NCI-H748 (cell line): ENCODE measurements at regions not wholly inside any gene's neighbourhood (a gene's known extent, or its start where the extent isn't known, plus 50 kb on each side); places are given as distances from the start of the nearest gene placed in this dataset.
"Not testable (repeated sequence)": the region's sequence is repeated elsewhere in the genome, so short reads cannot be mapped to it uniquely, and the experiment has no call there.

Source experiments
- DNase-seq: peaks from one replicate; lab custom pipeline; 2025; ENCODE audit not compliant: unreplicated experiment; lab: John Stamatoyannopoulos, UW

- DNase-seq, result no peak
These were observed 349.8 kb upstream of the KLF4 start for GRCh38 chr9:107839371-107839770.

GRCh38 chr9:107838766-107839165, 349.2 kb upstream of the KLF4 start:
- DNase-seq, result no peak

- DNase-seq, result no peak
These were observed 346.7 kb upstream of the KLF4 start for GRCh38 chr9:107836300-107836699.

DNA sequence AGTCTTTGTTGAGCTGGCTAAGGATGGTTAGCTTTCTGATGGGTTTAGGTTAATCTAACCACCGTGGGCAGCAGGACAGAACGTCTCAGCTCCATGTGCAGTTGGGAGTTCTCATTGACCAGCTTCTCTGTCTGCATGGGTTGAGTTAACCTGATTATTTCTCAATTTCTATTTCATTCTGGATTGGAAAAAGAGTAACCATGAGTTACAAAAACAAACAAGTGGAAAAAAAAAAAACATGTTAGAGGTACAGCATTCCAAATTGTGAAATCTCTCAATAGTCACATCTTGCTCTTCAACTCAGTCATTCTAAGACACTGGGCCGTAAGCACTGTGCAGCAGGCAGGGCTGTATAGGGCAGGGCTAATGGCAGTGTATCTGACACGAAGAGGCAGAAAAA, 343.7 kb upstream of the KLF4 start:
- DNase-seq, result no peak

DNA sequence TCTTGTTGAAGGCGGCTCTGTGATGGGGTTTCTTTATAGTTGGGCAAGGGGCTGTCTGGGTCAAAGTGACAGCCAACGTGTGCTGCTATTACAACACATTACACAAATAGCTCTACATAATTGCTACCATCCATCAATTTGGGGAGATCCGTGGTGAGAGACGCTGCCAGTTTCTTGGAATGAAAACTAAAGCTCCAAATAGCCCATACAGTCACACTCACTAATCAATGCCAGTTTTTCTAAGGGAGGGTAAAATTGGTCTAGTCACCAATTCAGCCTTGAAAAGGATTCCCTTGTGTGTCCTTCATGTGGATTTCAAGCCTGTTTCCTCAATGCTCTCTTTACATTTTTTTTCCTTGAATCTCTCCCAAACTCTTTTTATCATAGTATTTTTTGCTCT, 343.3 kb upstream of the KLF4 start:
- no peak for DNase-seq

GRCh38 chr9:107830479-107830878, 340.9 kb upstream of the KLF4 start:
- DNase-seq, result no peak

- DNase-seq, result no peak
These were observed 338.3 kb upstream of the KLF4 start for GRCh38 chr9:107827884-107828283.

DNA sequence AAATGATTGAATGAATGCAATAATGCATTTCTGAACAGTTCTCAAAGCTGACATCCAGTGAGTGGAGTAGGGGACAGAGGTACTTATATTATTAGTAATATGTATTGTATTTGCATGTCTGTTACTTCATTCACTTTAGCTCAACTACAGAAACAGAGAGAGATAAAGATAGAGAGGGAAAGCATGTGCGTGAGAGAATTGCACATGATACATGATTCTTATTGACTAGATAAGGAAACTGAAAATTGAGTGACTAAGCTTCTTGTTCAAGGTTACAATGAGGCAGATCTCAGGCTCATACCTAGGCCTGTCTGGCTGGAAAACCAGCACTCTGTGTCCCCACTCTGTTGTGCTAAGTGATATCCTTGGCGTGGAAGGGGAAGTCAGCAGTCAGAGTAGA, 337.7 kb upstream of the KLF4 start:
- no peak for DNase-seq

GRCh38 chr9:107826688-107826983, 337.1 kb upstream of the KLF4 start:
- not testable (repeated sequence) for DNase-seq

DNA sequence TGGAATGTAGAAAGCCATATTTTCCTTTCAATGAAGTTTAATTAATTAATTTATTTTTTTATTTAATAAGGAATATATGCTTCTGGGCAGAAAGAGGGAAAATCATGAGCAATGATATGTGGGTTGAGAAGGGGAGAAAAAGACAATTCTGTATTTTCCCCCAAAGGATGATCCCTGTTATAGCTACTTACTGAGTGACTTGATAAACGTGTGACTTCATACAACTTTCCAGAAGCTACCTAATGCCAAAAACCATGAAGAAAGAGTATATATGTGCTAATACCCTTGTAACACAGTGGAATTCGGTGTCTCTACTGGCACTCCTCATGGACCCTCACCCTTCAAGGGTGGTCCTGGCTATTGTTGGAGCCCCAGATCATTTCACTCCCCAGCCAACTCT, 335.0 kb upstream of the KLF4 start:
- no peak for DNase-seq

DNA sequence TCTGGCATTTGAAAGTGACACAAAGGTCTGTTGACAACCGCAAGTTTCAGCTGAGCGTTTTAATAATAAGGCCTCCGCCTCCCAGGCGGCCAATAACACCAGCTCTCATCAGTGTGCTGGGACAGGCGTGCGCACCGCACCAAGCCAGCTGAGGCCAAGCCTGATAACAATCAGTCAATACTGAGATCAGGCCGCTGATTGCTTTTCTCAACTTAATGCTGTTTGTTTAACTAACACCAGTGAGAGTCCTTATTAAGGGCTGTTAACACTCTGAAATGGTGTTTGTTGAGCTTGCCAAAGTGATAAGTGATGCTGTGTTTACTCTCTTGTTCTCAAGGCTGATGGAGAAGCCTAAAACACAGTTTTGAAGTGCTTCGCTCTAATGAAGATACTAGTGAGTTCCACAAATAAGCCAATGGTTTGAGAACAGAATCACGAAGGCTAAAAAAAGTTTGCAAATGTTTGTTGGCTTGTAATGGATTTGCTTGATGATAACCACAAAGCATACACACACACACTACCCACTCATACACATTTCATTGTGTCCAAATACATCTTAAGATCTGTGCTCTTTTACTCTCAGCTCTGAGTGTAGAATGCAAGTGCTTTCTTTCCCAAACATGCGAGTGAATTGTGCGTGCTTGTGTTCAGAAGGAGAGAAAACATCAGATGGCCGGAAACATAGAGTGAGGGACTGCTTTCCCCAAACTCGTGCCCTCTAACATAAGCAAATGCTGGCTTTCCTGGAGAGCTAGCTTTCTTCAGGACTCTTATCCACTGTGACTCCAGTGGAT, 330.4 kb upstream of the KLF4 start:
- peak; percentile 99 for DNase-seq

DNA sequence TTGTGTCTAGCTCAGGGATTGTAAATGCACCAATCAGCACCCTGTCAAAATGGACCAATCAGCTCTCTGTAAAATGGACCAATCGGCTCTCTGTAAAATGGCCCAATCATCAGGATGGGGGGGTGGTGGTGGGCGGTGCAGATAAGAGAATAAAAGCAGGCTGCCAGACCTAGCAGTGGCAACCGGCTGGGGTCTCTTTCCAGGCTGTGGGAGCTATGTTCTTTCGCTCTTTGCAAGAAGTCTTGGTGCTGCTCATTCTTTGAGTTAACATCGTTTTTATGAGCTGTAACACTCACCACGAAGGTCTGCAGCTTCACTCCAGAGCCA, 328.9 kb upstream of the KLF4 start:
- DNase-seq, result not testable (repeated sequence)

DNA sequence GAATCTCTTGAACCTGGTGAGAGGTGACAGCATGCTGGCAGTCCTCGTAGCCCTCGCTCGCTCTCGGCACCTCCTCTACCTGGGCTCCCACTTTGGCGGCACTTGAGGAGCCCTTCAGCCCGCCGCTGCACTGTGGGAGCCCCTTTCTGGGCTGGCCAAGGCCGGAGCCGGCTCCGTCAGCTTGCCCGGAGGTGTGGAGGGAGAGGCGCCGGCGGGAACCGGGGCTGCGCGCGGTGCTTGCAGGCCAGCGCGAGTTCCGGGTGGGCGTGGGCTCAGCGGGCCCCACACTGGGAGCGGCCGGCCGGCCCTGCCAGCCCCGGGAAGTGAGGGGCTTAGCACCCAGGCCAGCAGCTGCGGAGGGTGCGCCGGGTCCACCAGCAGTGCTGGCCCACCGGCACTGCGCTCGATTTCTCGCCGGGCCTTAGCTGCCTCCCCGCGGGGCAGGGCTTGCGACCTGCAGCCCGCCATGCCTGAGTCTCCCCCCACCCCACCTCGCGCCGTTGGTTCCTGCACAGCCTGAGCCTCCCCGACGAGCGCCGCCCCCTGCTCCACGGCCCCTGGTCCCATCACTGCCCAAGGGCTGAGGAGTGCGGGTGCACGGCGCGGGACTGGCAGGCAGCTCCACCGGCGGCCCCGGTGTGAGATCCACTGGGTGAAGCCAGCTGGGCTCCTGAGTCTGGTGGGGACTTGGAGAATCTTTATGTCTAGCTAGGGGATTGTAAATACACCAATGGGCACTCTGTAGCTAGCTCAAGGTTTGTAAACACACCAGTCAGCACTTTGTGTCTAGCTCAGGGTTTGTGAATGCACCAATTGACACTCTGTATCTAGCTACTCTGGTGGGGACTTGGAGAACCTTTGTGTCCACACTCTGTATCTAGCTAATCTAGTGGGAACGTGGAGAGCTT, 328.3 kb upstream of the KLF4 start:
- DNase-seq, result not testable (repeated sequence)

GRCh38 chr9:107816561-107817021, 327.0 kb upstream of the KLF4 start:
- DNase-seq, result no peak

GRCh38 chr9:107815782-107816560, 326.4 kb upstream of the KLF4 start:
- DNase-seq, result no peak

GRCh38 chr9:107813287-107813686, 323.7 kb upstream of the KLF4 start:
- DNase-seq, result no peak

DNA sequence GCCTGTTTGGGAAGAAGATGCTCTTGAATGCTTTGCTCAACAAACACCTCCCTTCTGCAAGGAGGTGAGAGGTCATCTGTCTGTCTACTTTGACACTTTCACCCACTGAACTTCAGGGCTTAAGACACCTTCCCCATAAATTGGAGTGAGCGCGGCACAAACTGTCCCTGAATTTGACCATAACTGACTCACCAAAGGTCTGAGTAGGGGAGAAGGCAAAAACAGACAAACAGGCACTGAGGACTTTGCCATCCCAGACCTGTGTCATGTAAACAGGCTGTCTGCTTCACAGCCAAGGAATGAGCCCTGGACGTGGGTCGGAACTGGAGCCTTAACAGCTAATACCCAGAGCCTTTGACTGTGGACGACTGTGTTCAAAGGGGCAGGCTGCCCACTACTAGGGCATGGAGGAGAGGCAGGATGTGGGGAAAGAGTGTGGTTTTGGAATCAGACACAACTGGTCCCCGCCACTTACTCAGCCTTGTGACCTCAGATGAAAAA, 320.9 kb upstream of the KLF4 start:
- DNase-seq, result no peak

GRCh38 chr9:107809871-107810460, 320.4 kb upstream of the KLF4 start:
- DNase-seq, result no peak

DNA sequence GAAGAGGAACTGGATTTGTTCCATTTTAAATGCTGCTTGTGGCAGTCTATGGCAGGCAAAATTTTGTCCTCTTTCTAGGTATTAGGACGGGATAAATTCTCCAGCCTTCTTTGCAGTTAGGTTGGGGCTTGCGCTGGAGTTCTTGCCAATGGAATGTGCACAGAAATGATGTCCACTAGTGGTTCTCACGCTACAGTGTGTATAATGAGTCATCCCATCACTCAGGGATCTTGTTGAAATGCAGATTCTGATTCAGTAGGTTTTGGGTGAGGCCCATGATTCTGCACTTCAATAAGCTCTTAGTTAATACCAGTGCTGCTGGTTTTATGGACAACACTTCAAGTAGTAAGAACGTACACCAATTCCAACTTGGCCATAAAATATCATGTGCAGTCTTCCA, 317.6 kb upstream of the KLF4 start:
- DNase-seq, result no peak

GRCh38 chr9:107805201-107805600, 315.6 kb upstream of the KLF4 start:
- DNase-seq, result no peak

DNA sequence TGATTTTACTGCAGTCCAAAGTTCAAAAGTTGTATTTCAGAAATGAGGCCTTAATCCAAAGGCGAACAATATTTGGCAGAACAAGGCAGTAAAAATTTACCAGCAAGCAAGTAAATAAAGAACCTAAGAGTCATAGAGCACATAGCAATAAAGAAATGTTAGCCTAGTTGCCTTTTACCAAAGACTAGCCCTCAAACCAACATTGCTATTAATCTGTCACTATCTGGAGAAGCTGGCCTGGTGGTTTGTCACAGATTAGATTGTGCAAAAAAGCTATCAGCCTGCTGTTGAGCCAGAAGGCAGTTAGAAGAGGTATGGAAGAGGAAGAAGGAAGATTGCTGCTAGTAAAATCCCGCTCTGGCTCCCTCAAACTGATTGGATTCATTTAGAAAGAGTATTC, 304.7 kb upstream of the KLF4 start:
- DNase-seq, result no peak
